ENCODE measurements at regions not wholly inside any gene's neighbourhood (a gene's known extent, or its start where the extent isn't known, plus 50 kb on each side); places are given as distances from the start of the nearest gene placed in this dataset.

DNA sequence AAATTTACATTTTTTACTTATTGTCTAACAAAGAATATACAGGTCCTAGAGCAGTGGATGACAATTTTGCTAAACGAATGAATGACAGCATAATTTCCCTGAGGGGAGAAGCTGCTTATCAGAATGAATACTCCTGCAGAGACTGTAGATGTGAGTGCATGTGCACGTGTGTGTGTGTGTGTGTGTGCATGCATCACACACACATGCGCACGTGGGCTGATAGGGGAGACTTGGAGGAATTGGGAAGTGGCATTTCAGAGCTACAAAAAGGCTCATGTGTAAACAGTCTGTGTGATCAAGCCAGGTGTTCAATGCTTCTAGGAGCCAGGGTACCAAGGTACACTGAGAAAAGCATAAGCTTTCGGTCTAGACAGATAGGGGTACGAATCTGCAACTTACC is 93.5 kb upstream of the SASH1 start:
- no peak for DNase-seq (ENCODE audit: low read depth, low spot score)

DNA sequence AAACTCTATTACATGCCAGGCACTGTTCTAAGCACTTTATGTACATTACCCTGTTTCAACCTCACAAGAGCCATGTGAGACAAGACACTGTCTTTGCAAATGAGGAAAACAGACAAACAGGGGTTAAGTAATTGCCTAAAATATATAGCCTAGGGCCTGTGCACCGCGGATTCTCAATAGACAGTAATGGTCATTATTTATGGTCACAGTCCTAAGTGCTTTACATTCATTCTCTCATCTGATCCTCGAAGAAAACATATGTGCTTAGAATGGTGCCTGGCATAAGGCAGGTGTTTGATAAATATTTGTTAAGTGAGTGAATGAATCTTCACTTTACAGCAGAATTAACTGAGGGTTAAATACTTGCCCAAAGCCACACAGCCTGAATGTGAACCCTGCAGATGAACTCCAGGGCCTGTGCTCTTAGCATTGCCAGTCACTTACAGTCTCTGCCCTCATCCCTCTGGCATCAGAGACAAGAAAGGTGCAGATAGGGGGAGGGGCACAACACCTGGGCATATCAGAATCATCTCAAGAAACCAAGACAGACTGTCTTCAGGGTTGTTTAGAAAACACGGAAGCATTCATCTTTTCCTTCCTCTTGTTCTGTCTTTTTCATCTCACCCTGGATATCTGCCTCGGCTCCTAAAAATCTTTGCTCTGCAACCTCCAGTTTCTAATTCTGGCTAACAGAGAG is 92.8 kb upstream of the SASH1 start:
- no peak for DNase-seq (ENCODE audit: low read depth, low spot score)
- no peak overlapping the region for H3K27ac ChIP-seq

More for the DNA sequence above, 93.5 kb upstream of the SASH1 start:
- no peak overlapping the region for H3K27ac ChIP-seq

GRCh38 chr6:148250975-148251685 is 91.5 kb upstream of the SASH1 start:
- no peak overlapping the region for H3K27ac ChIP-seq
- DNase-seq (ENCODE audit: low read depth, low spot score): no peak

DNA sequence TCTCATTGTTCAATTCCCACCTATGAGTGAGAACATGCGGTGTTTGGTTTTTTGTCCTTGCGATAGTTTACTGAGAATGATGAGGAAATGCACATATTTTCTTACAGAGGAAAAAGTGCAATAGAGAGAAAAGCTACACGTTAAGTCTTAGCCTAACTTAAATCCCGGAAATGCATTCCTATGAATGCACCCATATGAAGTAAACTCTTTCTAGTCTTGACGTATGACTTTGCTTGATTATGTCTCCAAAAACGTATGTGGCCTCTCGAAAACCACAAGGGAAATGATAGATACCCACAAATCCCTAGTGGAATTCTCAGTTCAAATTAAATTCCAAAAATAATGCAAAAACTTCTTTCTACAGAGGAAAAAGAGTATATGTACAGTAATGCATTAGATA is 90.7 kb upstream of the SASH1 start:
- DNase-seq (ENCODE audit: low read depth, low spot score): no peak
- no peak overlapping the region for H3K27ac ChIP-seq

DNA sequence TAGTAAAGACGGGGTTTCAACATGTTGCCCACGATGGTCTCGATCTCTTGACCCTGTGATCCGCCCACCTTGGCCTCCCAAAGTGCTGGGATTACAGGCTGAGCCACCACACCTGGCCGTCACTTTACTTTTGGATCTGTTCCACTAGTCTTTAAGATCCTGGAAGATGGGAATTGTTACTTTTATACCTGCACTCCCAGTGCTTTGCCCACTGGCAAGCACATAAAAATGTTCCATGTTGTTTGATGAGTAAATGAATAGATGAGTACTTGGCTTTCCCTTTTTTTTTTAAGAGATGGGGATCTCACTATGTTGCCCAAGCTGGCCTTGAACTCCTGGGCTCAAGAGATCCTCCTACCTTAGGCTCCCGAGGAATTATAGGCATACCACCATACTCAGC is 84.8 kb upstream of the SASH1 start:
- no peak for DNase-seq (ENCODE audit: low read depth, low spot score)

DNA sequence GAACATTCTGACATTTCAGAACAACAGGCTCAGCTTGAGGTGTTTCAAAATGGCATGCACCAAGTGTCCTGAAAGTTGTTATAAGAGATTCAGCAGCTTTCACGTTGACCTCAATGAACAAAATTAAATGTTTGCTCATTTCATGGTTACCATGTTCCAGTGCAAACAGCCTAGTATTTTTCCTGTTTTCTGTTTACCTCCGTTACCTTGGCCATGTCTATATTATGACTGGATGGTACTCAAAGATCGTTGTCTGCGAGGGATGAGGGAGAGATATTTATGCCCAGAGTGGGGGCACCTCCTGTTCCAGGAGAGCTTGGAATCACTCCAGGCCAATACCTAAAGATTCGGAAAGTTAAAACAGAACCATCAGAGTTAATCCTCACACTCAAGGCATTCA is 83.8 kb upstream of the SASH1 start:
- no peak for DNase-seq (ENCODE audit: low read depth, low spot score)

More for the DNA sequence above, 84.8 kb upstream of the SASH1 start:
- no peak overlapping the region for H3K27ac ChIP-seq

DNA sequence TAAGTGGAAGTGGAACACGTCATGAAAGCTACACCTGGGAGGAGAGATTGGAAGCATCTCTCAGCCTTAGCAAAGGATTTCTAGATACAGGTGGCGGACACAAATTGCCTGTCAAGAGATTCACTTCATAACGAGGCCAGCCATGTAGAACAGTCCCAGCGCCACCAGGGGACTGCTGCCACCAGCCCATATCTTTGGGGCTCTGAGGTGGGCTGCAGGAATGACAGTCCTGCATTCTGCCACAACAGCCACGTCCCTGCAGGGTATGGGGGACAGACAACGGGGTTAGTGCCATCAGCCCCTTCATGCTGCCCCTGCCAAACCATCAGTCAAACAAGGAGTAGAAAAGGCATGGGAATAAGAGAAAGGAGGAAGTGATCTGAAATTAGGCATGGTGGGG is 81.2 kb upstream of the SASH1 start:
- DNase-seq (ENCODE audit: low read depth, low spot score): no peak
- H3K27ac ChIP-seq: no peak overlapping the region

More for the DNA sequence above, 83.8 kb upstream of the SASH1 start:
- H3K27ac ChIP-seq: no peak overlapping the region

GRCh38 chr6:148263010-148263409 is 79.6 kb upstream of the SASH1 start:
- DNase-seq (ENCODE audit: low read depth, low spot score): peak; percentile 69
- H3K27ac ChIP-seq: peak overlapping the region; percentile 63

- peak overlapping the region; percentile 63 for H3K27ac ChIP-seq
- no peak for DNase-seq (ENCODE audit: low read depth, low spot score)
Measured at GRCh38 chr6:148263961-148264360, 78.7 kb upstream of the SASH1 start.

DNA sequence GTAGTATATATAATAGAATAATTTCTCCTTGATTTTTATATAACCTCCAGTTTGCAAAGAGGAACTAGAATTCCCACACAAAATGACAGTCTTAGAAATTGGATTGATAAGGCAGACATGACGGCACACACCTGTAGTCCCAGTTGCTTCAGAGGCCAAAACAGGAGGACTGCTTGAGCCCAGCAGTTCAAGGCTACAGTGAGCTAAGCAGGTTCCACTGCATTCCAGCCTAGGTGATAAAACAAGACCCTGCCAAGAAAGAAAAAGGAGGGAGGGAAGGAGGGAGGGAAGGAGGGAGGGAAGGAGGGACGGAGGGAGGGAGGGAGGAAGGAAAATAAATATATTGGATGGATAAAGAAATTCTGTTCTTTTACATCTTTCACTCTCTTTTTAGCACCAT is 77.6 kb upstream of the SASH1 start:
- no peak for DNase-seq (ENCODE audit: low read depth, low spot score)

DNA sequence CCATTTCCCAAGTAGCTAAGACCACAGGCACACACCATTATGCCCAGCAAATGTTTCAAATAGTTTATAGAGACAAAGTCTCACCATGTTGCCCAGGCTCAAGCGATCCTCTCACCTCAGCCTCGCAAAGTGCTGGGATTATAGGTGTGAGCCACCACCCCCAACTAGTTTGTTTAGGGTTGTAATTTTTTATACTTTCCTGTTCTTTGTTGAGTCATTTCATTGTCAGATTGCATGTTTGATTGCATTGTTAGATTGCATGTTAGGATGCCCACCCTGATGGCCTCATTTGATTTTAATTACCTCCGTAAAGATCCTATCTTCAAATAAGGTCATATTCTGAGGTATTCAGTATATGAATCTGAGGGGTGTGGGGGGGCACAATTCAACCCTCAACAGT is 73.3 kb upstream of the SASH1 start:
- no peak for DNase-seq (ENCODE audit: low read depth, low spot score)
- H3K27ac ChIP-seq: no peak overlapping the region

More for the DNA sequence above, 77.6 kb upstream of the SASH1 start:
- no peak overlapping the region for H3K27ac ChIP-seq

- H3K27ac ChIP-seq: no peak overlapping the region
- DNase-seq (ENCODE audit: low read depth, low spot score): no peak
Measured at GRCh38 chr6:148271711-148272439, 70.8 kb upstream of the SASH1 start.

DNA sequence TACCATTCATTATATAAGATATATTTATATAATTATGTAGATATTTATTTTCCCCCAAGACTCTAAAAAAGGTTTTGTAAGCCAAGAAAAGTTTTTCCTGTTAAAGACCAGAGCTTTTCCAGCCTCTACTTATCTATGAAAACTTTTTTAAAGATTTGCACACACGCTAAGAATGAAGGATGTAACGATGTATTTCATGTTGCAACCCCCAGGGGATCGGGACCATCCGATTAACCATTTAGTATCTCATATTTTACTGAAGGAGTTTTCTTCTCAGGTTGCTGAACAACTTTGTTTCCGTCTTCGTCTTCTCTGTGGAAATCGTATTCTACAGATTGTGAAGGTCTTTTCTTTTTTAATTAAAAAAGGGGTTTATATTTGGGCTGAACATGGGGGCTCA is 70.0 kb upstream of the SASH1 start:
- H3K27ac ChIP-seq: no peak overlapping the region
- no peak for DNase-seq (ENCODE audit: low read depth, low spot score)

GRCh38 chr6:148273962-148274752 is 68.5 kb upstream of the SASH1 start:
- DNase-seq (ENCODE audit: low read depth, low spot score): no peak
- no peak overlapping the region for H3K27ac ChIP-seq

DNA sequence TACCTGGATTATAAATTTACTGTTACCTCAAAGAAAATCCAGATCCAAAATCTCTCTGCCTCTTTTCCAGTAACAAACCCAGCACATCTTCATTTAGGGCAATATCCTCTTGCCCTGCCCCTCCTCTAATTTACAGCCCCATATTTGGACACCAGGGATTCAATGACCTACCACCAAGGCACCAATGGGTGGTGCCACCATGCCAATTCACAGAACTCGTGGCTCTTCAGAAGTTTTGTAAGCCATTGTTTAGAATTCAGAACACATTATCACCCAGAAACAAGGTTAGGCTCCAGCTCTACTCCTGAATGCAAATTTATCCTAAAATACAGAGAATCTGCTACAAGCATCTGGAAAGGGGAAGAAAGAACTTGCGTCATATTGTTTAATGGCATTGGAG is 67.8 kb upstream of the SASH1 start:
- no peak for DNase-seq (ENCODE audit: low read depth, low spot score)

DNA sequence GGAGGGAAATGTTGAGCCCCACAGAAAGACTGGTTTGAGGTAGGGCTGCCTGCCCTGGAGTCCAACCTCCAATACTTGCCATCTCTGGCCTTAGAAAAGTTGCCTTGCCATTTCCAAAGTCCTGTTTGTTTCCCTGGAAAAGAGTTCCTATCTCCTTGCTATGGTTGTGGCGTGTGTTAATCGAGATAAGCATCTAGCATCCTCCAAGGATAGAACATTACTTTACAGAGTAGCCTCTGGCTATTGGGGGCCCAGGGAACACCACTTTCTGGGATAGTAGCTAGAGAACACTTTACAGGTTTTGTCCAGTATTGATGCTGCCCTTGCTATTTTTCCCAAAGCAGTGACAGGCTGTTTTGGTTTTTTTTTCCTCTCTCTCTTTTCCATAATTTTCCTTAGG is 57.4 kb upstream of the SASH1 start:
- no peak for DNase-seq (ENCODE audit: low read depth, low spot score)
- H3K27ac ChIP-seq: no peak overlapping the region

More for the DNA sequence above, 67.8 kb upstream of the SASH1 start:
- no peak overlapping the region for H3K27ac ChIP-seq

DNA sequence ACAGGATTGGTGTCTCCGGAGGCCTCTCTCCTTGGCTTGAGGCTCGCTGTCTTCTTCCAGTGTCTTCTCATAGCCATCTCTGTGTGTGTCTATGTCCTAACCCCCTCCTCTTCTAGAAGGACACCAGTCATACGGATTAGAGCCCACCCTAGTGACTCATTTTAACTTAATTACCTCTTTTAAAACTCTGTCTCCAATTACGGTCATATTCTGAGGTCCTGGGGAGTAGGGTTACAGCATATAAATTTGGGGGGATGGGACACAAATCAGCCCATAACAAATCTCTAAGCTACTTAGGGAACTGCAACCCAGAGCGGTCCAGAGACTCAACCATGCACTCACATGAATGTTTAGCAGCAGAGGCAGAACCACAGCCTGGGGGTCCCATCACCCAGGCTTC is 56.1 kb upstream of the SASH1 start:
- no peak overlapping the region for H3K27ac ChIP-seq
- DNase-seq (ENCODE audit: low read depth, low spot score): no peak

- no peak for DNase-seq (ENCODE audit: low read depth, low spot score)
- H3K27ac ChIP-seq: no peak overlapping the region
Measured at GRCh38 chr6:148287623-148288333, 54.9 kb upstream of the SASH1 start.

GRCh38 chr6:148288541-148288940 is 54.1 kb upstream of the SASH1 start:
- no peak for DNase-seq (ENCODE audit: low read depth, low spot score)
- no peak overlapping the region for H3K27ac ChIP-seq

GRCh38 chr6:148289153-148289552 is 53.5 kb upstream of the SASH1 start:
- DNase-seq (ENCODE audit: low read depth, low spot score): no peak
- no peak overlapping the region for H3K27ac ChIP-seq
